COR-L47 (cell line): ENCODE measurements at regions not wholly inside any gene's neighbourhood (a gene's known extent, or its start where the extent isn't known, plus 50 kb on each side); places are given as distances from the start of the nearest gene placed in this dataset.
A peak's percentile ranks its signal among the peaks of the same experiment; 100 is the strongest.

ENCODE experiments used
- DNase-seq: peaks from one replicate; lab custom pipeline; 2025; lab: John Stamatoyannopoulos, UW

DNA sequence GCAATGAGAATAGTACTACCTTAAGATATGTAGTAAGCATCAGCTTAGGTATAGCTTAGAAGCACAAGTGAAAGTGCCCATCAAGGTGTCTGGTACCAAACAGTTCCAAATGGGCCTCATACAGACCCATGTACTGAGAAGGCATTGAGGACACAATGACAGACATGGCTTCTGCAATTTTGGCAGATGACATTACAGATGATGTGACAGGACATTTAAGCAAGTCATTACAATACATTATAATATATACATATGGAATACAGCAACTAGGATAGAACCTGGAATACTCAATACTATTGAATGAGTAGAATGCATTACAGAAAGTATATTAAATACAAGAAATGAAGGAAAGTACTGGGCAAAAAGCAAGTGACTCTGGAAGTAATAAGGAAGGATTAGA lies 256.4 kb downstream of the GXYLT1 start:
- no peak for DNase-seq

DNA sequence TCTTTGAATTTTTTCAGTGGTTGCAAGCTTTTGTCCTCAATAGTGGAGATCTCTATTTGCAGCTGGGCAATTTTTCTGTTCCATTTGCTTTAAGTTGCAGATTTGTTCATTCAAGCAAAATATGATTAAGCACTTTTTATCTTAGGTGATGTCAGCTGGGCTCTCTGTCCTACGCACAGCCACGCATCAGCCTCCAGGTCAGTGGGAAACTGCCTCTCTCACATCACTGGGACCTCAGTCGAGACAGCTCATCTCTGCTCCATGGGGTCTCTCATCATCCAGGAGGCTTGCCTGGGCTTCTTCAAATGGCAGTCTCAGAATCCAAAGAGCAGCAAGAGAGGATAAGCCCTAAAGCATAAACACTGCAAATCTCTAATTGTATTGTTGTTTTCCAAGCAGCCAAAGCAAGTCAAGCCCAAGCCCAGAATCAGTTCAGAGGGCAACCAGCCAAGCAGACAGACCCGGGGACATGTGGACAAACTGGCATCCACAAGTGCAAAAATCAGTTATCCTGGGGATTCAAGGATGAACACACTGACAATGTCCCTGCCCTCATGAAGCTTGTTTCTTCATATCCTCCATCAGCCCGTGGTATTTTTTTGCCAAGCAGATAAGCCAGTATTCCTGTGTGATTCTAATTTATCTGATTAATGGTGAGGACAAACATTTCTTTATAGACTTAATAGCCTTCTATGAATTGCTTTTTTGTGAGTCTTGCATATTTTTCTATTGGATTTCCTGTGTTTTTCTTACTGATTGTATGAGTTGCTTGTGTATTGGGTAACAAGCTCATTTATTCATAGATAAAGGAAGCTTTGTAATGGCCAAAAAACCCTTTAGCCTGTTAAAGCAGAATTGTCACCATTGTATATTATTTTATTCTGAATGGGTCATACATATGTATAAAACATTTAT lies 262.5 kb downstream of the GXYLT1 start:
- no peak for DNase-seq

DNA sequence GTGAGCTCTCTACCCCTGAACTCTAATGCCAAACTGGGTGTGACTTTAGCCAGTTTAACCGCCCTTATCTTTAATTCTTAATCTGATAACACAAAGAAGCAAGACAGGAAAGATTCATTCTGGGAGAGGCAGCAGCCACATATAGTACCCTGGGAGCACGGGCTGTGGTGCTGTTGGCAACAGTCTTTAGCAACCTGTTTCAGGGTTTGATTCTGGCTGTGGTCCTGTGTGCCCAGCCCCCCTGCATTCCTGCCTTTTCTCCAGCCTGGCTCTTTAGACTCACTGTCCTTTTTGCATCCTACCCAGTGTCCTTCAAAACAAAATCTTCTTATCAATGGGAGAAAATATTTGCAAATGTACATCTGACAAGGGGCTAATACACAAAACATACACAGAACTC lies 275.2 kb downstream of the GXYLT1 start:
- no peak for DNase-seq

DNA sequence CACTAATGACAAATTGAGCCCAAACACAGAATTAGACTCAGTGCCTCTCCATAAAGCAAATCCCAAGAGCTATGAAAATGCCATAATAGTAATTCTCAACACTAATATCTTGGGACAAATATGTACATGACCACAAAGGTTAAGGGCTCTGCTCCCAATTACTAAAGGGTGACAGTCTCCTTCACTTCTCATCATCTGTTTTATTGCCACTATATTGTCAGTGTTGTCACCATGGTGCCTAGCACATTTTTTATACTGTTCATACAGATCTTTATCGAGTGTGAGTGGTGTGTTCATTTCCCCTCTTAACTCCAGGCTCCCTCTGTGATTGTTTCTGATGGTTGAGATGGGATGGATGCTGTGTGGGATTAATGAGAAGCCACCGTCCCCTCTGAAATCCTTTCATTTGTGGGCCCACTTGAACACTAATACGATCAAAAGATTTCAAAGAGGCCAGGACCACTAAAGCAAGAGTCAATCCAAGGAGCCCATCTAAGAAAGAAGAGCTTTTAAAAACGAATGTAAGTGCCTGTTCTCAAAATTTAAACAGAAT lies 277.7 kb downstream of the GXYLT1 start:
- no peak for DNase-seq

DNA sequence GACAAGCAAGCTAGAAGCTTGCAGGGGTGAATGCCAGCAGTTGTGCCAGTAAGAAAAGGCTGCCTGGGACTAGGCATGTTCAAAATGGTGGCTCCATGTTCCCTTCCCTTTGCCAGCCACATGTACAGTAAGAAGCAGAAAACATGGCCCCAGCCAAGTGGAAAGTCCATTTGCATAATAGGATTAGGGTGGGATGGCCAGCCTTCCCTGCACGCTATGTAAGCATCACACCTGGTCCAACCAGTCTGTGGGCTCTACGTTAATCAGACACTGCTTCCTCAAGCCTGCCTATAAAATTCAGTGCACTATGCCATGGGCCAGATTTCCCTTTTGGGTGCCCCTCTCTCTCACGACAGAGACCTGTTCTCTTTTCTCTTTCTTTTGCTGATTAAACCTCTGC lies 288.4 kb downstream of the GXYLT1 start:
- DNase-seq: no peak

DNA sequence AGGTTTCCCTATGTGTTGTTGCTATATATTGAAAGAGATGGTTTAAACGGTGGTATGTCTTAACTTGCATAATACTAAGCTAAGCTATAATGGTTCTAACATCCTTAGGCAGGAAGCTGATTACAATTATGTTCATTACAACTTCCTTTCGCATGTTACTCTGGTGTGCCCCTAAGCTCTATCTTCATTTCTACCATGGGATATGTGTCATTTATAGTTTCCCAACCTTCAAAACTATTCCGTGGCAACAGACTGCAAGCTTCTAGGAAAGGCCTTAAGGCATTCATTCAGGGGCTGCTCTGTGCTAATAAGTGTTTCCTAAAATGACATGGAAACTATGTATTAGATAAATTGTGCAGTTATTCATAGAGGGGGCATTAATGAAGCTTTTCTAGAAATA lies 294.6 kb downstream of the GXYLT1 start:
- no peak for DNase-seq

DNA sequence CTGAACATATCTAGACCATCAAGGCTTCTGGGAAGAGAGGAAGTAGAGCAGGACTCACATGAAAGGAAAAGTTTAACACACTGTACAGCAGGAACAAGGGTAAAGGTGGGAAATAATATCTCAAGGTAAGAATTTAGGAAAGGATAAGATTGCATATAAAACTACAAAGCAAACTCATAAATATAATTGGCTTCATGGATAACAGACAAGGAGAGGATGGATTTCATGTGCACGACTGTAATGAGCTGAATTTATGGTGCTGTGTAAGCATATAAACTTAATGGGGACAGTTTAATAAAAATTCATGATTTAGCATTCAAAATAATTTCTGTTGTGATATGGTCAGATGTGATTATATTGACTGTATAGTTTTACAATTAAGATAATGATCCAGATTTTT lies 298.0 kb downstream of the GXYLT1 start:
- DNase-seq: no peak

DNA sequence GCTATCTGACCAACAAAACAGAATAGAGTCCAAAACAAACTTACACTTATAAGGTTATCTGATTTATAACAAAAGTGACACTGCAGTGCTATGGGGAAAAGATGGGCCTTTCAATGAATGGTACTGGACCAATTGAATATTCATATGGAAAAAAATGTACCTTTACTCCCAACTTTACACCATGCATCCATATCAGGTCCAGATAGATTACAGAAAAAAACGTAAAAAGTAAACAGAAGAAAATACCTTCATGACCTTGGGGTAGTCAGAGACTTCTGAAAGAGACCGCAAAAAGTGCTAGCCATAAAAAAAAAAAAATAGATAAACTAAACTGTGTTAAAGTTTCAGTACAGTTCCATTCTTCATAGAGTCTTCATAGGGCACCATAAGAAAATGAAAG lies 308.3 kb downstream of the GXYLT1 start:
- DNase-seq: no peak

DNA sequence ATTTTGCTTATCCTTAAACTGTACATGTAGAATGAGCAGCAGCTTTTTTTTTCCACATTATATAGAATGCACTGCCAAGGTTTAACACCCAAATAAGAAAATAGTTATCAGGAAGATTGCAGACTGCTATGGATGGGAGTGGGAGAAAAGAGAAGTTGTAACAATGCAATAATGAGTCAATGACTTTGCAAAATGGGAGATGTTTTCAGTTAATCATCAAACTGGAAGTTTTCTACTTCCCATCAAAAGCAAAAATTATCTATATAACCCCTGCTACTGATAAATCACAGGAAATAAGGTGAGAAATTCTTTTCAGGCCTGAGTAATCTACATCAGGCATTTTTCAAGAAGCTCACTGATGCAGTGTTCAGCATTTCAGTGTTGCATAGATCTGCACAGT lies 309.1 kb downstream of the GXYLT1 start:
- DNase-seq: no peak

DNA sequence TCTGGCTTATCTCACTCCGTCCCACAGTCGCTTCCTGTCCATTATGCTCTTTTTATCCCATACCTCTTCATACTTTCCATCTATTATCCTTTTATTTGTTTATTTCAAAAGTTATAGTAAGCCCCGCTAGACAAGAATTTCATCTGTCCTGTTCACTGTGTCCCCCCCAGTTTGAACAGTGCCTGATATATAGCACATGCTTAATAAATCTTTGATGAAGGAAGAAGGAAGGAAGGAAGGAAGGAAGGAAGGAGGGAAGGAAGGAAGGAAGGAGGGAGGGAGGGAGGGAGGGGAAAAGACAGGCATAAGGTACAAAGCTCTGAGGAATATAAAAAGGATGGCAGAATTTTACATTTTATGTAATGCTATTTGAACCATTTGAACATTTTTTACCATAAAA lies 324.7 kb downstream of the GXYLT1 start:
- no peak for DNase-seq

DNA sequence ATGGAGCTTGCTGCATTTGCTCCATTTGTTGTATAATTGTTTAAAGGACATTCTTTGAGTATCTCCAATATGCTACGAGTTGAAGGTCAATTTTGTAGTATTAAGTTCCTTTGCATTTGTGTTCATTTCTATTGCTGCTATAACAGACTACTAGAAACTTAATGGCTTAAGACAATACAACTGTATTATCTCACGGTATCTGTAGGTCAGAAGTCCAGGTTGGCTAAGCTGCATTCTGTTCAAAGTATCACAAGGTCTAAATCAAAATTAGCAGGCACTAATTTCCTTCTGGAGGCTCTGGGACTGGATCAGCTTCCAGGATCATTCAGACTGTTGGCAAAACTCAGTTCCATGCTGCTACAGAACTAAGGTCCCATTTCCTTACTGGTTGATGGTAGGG lies 340.6 kb downstream of the GXYLT1 start:
- DNase-seq: no peak

DNA sequence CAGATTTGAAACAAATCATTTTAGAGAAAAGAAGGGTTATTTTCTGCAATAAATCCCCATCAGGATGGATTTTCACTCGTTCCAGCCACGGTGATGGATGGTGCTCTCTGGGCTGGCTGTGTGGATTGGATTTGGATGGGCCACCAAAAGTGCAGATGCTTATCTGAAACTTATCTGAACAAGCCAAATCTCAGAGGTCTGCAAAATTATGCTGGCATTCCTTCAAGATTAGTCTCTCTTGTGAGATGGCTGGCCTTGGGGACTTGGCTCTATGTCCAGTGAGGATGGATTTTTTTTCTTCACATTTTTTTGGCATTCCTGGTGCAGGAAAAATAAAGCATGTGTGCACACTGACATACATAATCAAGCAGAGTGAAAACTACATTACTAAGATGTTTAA lies 341.9 kb downstream of the GXYLT1 start:
- no peak for DNase-seq

DNA sequence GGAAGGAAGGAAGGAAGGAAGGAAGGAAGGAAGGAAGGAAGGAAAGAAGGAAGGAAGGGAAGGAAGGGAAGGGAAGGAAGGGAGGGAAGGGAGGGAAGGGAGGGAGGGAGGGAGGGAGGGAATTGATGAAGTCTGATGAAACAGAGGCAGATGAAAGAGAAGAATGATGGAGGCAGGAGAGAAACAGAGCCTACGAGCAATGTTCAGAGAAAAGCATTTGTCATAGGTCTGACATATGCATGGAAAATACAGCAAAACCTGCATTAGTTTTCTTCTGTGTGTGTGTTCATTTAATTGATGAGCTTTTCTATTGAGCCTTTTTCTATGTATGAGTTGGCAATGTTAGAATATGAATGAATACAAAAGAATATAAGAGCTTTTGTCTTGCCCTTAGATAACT lies 343.4 kb downstream of the GXYLT1 start:
- DNase-seq: no peak

DNA sequence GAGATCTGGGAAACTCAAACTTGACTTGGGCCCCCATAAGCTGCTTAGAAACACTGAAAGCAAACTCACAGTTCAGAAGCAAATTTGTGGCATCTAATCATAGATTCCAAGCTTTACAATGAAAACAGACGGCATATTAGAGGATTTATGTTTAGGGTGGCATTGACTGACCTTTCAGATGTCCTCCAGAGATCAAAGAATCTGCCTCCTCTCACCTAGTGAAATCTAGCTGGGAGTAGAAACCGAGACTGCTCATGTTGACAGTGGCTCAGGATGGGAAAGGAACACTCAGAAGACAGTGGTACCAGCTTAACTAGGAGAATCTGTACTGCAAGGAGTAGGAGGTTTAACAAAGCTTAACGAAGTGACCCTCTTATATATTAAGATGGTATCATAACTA lies 345.0 kb downstream of the GXYLT1 start:
- DNase-seq: no peak

DNA sequence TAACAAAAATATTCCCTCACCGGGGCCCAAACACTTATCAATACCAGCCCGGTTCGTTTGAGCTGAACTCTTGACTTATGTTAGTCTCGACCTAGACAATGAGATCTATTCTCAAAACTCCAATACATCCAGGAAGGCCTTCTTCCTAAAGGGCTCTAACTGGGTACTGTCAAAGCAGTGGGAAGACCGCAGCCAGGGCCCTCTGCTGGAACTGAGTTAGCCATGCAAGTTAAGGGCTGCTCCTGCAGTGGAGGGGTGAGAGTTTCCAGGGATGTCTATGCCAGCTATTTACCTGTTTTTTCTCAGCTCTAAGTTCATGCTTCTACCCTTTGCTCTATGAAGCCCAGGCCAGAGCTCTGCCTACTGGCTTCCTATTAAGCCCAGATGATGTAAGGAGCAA lies 348.8 kb downstream of the GXYLT1 start:
- DNase-seq: no peak

DNA sequence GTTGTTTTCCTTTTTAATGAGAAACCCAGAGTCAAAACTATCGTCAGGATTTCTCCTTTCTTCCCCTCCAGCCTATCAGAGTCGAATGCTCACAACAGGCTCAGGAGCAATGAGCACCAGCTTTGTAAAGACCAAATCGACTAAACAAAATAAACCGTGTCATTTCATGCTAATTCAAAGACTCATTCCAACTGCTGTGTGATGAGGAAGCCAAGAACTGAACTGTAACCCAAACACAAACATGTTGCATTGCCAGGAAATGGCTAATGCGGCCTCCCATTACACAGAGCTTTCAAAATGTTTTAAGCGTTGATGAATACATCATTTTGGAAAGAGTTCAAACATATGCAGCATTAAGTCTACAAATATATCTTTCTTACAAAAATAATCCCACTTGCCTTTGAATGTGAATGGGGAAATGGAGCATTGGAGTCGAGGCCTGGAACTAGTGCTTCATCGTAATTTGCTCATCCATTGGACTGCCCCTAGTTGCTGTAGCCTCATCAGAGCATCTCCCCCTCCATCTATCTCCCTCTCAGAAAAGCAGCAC lies 349.5 kb downstream of the GXYLT1 start:
- peak; percentile 19 for DNase-seq

DNA sequence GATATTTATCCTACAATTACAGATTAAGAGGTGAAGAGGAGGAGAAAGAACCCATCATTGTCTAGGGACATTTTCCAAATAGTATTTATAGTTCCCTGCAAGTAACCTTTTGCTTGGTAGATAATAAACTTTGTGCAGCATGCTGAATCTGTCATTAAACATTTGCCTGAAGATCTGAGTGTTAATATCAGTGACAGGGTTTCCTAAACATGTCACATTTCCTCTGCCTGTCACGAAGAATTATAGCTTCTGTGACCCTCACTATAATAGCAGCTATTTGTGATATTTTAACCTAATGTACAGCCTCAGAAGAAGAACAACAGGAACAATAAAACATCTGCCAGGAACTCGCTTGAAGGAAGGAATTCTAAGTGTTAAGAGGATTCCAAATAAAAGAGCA lies 350.3 kb downstream of the GXYLT1 start:
- DNase-seq: no peak

DNA sequence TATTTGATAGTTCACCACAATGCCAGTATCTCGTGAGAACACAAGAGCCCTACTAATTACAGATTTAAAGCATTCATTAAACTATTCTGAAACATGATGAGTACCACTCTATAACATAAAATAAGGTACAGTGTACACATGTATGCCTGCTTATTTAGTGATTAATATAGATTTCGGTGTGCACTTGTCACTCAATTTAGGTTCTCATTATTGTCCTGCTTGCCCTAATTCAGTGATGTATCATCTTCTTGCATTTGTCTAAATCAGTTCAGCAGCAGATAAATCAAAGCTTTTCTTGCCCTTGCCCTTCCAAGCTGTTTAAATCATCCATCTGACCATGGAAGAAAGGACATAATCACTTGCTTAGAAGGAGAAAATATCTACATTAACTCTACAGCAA lies 359.7 kb downstream of the GXYLT1 start:
- no peak for DNase-seq

DNA sequence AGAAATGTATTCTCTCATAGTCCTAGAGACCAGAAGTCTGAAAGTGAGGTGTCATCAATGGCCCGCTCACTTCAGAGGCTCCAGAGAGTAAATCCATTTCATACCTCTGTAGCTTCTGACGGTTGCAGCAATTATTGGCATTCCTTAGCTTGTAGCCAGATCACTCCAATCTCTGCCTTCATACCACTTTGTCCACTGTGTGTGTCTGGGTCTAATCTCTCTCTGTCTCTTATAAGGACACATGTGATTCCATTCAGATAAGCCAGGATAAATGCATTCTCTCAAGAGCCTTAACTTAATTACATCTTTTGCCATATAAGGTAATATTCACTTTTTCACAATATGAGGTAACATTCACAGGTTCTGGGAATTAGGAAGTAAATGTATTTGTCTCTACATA lies 365.7 kb downstream of the GXYLT1 start:
- no peak for DNase-seq

DNA sequence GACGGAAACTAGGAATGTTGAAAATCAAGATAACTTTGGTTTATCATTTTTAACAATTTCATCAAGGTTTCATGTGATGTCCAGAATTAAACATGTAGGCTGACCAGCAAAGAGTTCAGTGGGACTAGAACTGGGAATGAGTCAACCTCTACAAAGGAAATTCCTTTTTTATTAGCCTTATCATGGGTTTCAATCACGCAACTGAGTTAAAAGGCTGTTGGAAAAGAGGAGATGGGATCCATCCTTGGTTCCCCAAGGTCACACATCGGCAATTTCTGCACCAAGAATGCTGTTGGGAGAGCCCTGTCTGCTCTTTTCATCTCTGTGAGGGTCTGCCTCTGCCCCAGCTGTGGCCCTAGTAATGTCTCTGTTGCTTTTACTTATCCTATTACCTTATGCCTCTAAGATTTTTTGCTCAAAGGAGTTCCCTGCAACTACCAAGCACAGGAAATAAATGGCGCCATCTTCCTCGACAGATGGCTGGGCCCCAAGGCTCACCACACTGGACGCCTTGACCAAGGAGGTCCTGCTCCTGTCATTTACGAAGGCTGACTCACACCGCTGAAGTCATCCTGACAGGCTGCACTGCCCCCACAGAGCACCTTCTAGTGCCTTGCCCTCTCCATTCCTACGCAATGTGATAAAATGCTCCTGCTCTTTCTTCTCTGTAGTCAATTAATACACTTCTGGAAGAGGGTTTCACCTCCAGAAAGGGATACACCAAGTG lies 367.4 kb downstream of the GXYLT1 start:
- DNase-seq: no peak

DNA sequence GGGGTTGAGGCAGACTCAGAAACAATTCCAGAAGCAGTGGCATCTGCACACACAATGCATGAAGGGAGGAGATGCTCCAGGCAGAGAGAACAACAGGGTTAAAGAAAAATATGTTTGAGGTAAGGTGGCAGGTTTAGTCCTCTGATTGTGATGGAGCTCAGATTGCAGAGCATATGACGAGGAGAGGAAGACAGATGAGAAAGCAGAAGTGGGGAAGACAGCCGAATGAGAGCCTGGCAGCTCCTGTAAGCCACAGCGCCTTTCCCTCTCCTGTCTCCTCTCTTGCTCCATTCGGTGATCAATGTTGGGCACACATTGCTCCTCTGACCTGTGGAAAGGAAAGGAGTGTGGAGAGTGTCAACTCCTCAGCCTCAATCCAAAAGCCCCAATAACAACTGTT lies 372.2 kb downstream of the GXYLT1 start:
- DNase-seq: no peak

DNA sequence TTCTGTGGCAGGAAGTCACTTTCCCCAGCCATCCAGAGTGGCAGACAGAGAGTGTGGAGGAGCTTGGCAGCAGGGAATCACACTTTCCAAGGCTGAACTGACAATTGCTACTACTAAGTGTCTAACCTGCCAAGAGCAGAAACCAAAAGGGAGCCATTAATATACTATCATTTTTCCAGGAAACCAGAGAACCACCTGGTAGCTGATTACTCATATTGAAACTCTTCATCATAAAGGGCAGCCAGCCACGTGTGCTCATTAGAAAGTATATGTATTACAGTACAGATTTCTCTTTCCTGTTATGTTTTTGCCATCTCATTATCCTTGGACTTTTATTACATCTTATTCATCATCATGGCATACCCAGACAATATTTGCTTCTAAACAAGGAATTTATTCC lies 374.9 kb downstream of the GXYLT1 start:
- DNase-seq: no peak

DNA sequence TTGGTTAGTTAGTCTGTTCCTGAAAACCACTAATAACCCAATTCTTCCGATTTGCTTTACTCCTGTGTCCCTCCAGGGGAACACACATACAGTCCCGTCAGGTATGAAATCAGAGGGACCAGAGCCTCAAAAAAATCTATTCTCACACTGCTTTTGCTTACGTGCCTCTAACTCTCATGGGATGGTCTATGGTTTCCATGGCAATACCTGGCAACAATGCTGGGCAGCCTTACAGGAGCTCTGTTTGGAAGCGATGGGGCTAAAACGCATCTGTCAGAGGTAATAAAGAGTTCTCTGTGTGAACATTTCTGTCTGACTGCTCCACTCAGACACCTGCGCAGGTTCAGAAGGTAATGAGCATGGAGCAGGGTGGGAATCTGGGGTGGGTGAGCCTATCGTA lies 376.2 kb downstream of the GXYLT1 start:
- DNase-seq: no peak
